Loucy (cell line): ENCODE measurements at regions not wholly inside any gene's neighbourhood (a gene's known extent, or its start where the extent isn't known, plus 50 kb on each side); places are given as distances from the start of the nearest gene placed in this dataset.

ENCODE experiments used
- EZH2phosphoT487 ChIP-seq: fragments of 200-600 bp; IDR thresholded peaks from 2 replicates; pipeline ENCODE4 v1.6.1; 2018; ENCODE audit warnings: antibody characterized with exemption, mild to moderate bottlenecking, moderate library complexity, borderline replicate concordance
- TF ChIP-seq, protein P1 (sequence below): fragments of 200-600 bp; sonication (generic); conservative IDR thresholded peaks from 2 replicates; pipeline ENCODE4 v1.5.1; 2014; ENCODE audit warnings: mild to moderate bottlenecking, antibody characterized with exemption, low read length

- TF ChIP-seq, protein P1, sequence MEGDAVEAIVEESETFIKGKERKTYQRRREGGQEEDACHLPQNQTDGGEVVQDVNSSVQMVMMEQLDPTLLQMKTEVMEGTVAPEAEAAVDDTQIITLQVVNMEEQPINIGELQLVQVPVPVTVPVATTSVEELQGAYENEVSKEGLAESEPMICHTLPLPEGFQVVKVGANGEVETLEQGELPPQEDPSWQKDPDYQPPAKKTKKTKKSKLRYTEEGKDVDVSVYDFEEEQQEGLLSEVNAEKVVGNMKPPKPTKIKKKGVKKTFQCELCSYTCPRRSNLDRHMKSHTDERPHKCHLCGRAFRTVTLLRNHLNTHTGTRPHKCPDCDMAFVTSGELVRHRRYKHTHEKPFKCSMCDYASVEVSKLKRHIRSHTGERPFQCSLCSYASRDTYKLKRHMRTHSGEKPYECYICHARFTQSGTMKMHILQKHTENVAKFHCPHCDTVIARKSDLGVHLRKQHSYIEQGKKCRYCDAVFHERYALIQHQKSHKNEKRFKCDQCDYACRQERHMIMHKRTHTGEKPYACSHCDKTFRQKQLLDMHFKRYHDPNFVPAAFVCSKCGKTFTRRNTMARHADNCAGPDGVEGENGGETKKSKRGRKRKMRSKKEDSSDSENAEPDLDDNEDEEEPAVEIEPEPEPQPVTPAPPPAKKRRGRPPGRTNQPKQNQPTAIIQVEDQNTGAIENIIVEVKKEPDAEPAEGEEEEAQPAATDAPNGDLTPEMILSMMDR, result no peak
- no peak for TF ChIP-seq EZH2phosphoT487
Measured at GRCh38 chr6:88403486-88403885, 237.3 kb upstream of the CNR1 start.
